ENCODE measurements at regions not wholly inside any gene's neighbourhood (a gene's known extent, or its start where the extent isn't known, plus 50 kb on each side); places are given as distances from the start of the nearest gene placed in this dataset.

DNA sequence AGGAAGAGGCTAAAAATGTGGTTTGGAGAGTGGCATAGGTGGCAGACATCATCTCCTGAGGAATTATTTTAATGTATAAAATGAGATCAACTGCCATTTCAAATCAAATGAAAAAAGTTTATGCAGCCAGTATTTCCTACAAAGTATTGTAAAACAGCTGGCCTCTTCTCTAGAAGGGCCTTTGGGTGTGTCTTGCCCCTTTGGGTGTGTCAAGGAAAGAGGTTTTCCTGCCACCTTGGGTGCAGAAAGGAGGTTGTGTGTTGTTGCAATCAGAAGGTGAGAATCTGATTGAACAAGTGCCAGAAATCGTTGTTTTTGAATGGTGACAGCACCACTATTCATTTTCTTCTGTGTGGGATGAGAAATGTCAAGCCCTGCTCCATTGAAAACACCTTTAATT lies 127.4 kb downstream of the RMI1 start:
- TF ChIP-seq SMC3 (conservative IDR thresholded peaks at IDR 0.05; ENCODE audit: poor library complexity) (no peak), RAD21 (conservative IDR thresholded peaks at IDR 0.05) (no peak), CTCF (IDR thresholded peaks at IDR 0.05; ENCODE audit: poor library complexity, severe bottlenecking) (no peak), POLR2AphosphoS5 (IDR thresholded peaks at IDR 0.05) (no peak), EZH2 (IDR thresholded peaks at IDR 0.05; ENCODE audit: borderline replicate concordance, insufficient read depth, low read length, poor library complexity, severe bottlenecking) (no peak), MXI1 (conservative IDR thresholded peaks at IDR 0.05; ENCODE audit: poor library complexity, severe bottlenecking) (no peak), TAF1 (IDR thresholded peaks at IDR 0.05; ENCODE audit: low read depth) (no peak)
- TF ChIP-seq, protein P1, sequence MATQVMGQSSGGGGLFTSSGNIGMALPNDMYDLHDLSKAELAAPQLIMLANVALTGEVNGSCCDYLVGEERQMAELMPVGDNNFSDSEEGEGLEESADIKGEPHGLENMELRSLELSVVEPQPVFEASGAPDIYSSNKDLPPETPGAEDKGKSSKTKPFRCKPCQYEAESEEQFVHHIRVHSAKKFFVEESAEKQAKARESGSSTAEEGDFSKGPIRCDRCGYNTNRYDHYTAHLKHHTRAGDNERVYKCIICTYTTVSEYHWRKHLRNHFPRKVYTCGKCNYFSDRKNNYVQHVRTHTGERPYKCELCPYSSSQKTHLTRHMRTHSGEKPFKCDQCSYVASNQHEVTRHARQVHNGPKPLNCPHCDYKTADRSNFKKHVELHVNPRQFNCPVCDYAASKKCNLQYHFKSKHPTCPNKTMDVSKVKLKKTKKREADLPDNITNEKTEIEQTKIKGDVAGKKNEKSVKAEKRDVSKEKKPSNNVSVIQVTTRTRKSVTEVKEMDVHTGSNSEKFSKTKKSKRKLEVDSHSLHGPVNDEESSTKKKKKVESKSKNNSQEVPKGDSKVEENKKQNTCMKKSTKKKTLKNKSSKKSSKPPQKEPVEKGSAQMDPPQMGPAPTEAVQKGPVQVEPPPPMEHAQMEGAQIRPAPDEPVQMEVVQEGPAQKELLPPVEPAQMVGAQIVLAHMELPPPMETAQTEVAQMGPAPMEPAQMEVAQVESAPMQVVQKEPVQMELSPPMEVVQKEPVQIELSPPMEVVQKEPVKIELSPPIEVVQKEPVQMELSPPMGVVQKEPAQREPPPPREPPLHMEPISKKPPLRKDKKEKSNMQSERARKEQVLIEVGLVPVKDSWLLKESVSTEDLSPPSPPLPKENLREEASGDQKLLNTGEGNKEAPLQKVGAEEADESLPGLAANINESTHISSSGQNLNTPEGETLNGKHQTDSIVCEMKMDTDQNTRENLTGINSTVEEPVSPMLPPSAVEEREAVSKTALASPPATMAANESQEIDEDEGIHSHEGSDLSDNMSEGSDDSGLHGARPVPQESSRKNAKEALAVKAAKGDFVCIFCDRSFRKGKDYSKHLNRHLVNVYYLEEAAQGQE (IDR thresholded peaks at IDR 0.05; ENCODE audit: borderline replicate concordance): no peak

Data from neural cell (in vitro differentiated cells).